Esophagus mucosa (tissue), 1 donor: ENCODE measurements at regions not wholly inside any gene's neighbourhood (a gene's known extent, or its start where the extent isn't known, plus 50 kb on each side); places are given as distances from the start of the nearest gene placed in this dataset.

Source experiments
- ATAC-seq: fragments of 200-7000 bp; cut with Tn5 transposase; one replicate; pipeline ENCODE4 v1.9.1; 2020
- donor health status: DM: yes; HTN: yes; CAD: no.

DNA sequence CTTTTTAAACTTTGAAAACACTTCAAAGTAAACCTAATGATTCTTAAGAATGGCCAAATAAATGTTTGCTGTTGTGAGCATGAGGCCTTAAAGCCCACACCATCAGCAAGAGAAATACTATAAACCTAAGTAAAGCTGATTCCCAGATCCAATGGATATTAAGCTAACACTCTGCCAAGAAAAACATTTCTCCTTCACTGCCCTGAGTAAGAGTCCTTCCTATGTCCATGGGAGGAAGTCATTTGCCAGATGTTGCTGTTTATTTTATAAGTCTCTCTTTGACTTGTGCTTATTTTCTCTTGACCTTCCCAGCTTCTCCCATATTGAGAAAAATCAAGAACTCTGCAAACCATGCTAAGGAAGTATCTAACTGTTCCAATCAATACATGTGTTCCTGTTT, 154.3 kb upstream of the EDNRA start:
- ATAC-seq = no peak

DNA sequence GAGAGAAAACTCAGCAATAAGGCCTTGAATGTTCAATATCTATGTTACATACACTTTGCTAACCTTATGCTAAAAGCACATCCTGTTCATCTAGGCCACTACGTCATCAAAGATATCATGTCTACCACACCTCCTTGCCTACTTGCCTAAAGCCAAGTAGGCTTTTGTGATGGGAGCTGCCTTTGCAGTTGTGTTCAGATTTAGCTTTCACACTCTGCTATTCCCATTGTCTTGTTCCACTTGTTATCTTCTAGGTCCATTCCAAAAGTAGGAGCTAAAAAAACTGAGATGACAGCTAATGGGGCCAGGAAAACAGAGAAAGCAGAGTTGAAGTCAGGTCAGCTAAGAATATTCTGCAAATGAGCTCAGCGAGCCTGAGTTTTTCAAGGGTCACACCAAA, 153.6 kb upstream of the EDNRA start:
- no peak for ATAC-seq

DNA sequence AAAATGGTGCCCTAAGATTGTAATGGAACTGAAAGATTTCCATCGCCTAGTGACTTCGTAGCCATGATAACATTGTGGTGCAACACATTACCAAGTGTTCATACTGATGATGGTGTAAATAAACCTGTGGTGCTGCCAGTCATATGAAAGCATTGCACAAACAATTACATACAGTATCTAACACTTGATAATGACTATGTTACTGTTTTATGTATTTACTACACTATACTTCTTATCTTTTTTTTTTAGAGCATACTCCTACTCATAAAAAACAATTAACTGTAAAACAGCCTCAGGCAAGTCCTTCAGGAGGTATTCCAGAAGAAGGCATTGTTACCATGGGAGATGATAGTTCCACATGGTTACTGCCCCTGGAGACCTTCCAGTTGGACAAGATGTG, 152.7 kb upstream of the EDNRA start:
- ATAC-seq = no peak

DNA sequence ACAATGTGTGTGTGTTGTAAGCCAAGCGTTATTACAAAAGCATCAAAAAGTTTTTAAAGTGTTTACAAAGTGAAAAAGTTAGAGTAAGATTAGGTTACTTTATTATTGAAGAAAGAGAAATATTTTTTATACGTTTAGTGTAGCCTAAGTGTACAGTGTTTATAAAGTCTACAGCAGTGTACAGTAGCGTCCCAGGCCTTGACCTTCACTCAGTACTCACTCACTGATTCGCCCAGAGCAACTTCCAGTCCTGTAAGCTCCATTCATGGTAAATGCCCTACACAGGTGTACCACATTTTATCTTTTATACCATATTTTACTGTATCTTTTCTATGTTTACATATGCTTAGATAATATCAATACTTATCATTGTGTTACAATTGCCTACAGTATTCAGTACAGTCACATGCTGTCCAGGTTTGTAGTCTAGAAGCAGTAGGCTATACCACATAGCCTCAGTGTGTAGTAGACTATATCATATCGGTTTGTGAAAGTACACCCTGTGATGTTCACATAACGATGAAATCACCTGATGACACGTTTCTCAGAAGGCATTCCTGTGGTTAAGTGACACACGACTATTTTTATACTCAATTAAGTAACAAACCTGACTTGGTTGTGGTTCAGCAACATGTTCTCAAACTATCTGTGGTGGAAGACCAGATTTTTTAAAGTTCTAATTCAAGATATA, 152.0 kb upstream of the EDNRA start:
- ATAC-seq = no peak

DNA sequence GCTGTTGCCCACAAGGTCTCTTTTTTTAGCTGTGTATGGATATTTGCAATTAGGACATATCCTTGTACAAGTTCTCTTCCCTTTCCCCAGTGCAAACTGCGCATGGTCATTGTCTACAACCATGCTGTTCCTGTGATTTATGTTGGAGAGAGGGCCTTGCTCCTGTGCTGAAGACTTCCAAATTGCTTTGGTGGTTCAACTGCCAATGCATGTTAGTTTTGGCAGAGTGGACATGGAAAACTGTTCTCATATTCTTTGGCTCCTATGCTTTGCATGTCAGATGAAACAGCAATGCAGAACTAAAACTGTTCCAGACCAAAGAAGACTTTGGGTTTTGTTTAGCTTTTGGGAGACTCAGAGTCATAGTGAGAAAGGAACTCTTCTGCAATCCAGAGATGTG, 148.8 kb upstream of the EDNRA start:
- ATAC-seq = no peak

DNA sequence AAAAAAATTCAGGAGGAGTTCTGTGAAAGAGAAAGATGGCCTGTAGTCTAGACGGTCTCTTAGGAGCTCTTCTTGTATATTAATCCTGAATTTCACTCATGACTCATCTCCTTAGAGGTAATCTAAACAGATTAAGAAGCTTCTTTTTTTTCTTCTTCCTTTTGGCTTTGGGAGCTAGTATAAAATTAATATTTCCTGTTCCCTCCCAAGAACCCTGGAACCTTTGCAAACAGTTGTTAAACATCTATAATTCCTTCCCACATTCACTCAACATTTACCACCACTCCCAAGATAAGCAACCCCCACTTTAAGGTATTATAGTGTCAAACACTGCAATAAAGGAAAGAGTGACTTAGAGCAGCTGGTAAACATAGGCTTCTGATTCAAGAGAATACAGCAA, 146.4 kb upstream of the EDNRA start:
- ATAC-seq = no peak

DNA sequence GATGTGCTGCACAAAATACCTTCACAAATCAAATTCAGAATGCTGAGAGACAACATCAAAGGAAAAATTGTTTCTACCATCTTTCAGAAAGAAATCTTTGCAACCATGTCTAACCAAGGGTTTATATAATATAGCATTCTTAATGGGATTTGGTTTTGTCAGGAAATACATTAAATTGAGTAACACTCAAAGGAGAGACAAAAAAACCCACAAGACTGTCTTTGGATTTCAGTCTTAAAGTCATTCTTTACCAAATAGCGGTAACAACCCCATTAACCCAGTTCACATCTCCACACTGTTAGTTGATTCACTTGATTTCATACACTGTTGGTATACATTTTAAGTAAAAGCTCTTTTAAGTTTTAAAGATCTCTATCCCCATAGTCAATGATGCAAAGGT, 145.7 kb upstream of the EDNRA start:
- no peak for ATAC-seq

DNA sequence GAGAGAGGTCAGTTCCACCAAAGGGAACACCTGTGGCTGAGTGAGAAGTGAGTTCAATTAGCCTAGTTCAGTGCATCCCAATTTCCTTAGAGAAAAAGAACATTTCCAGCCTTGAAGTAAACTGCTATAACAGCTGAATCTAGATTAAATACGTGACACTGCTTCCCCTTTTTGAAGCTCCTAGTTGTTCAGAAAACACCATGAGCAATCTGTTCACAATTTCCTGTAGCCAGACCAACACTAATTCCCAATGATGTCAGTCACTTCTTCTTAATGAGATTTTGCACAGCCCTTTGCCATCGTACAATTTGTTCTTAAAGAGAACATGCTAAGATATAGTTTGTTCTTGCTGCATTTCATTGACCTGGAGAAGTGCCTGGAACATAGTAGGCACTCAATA, 144.6 kb upstream of the EDNRA start:
- no peak for ATAC-seq

DNA sequence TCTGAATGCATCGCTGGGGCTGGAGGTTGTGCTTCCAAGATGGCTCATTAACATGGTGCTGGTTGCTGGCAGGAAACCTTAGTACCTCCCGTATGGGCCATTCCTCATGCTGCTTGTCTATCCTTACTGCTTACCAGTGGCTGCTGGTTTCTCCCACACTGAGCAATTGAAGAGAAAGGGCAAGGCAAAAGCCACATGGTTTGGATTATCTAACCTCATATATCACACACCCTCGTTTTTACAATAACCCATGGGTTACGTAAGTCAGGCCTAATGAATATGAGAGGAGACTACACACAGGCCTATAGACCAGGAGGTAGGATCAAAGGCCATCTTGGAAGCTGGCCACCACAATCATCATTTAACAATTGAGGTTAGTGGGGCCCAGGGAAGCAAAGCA, 141.8 kb upstream of the EDNRA start:
- no peak for ATAC-seq

DNA sequence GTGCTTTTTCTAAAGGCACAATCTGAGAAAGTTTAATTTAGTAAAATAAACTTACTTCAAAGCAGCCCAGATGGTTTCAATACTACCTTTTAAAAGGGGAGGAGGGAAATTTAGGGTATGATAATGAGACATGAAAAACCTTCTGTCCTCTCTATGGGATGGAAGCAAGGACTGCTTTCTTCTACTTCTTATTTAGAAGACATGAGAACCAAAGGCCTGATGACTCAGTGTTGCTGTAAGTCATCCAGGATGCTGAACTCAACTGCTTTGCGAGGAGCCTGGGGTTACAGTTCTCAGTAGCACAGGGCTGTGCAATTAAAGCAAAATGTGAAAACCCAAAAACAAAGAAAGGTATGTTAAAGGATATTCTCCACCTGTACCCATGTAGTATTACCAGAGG, 140.8 kb upstream of the EDNRA start:
- peak; percentile 48 for ATAC-seq

DNA sequence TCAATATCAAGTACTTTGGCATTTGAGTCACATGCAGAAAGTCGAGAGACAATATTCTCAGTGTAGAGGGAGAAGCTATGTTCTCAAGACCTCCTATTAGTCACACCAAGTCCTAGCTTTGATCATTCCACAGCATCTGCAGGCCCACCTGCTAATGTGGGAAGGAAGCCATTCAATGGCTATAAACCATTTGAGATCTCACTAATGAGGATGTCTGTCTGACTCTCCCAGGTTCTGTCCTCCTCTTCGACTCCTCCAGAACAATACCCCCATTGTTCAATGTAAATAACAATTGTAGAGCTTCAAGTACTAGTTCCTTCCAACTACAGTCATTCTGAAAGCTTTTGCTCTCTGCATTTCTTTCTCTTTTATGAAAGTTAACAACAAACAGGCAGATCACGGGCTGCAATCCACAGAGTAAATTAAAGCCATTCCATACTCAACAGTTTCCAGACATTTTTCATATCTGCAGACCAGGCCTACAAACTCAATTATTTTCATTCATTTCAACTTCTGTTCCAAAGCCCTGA, 140.2 kb upstream of the EDNRA start:
- ATAC-seq = no peak

DNA sequence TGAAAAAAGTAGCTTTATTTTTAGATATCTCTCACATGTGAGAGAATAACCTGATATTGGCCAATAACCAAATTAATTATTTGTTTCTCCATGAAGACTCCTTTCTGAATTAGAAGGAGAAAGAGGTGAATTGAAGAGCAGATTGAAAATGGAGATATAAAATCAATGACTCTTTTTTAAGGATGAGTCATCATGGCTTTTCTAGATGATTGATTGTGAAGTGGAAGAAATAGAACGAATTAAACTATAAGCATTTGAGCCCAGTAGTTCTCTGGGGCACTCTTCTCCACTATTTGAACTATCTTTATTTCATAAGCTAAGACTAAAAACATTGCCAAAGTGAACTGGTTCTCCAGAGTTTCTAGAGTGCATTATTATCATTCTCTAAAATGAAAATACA, 137.2 kb upstream of the EDNRA start:
- ATAC-seq = no peak

DNA sequence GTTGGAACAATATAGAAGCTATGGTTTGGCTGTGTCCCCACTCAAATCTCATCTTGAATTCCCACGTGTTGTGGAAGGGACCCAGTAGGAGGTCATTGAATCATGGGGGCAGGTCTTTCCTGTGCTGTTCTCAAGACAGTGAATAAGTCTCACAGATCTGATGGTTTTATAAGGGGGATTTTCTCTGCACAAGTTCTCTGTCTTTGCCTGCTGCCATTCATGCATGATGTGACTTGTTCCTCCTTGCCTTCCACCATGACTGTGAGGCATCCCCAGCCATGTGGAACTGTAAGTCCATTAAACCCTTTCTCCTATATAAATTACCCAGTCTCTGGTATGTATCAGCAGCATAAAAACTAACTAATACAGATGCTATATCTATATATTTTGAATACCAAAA, 135.2 kb upstream of the EDNRA start:
- no peak for ATAC-seq

DNA sequence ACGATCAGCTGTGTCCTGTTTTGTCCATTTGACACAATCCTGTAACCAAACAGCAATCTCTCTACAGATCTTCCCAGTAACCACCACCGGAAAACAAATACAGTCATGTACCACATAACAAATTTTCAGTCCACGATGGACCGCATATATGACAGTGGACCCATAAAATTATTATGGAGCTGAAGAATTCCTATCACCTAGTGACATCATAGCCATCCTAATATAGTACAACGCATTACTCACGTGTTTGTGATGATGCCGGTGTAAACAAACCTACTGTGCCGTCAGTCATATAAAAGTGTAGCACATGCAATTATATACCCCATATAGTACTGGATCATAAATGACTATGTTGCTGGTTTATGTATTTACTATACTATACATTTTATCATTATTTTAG, 133.7 kb upstream of the EDNRA start:
- no peak for ATAC-seq

DNA sequence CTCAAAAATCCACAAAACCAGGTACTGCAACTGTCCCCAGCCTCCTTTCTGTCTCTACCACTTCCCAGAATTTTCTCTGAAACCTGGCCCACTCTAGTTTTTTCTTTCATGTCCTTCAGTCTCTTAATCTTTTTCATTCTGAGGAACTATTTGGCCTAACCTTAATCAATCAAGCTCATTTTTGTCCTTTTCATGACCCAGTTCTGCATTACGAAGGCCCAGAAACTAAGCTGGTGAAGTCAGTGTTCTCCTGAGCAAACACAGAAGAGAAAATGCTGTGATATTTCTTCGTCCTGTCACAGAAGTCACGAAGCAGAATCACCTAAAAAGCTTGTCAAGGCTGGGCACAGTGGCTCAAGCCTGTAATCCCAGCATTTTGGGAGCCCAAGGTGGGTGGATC, 131.7 kb upstream of the EDNRA start:
- ATAC-seq = no peak

DNA sequence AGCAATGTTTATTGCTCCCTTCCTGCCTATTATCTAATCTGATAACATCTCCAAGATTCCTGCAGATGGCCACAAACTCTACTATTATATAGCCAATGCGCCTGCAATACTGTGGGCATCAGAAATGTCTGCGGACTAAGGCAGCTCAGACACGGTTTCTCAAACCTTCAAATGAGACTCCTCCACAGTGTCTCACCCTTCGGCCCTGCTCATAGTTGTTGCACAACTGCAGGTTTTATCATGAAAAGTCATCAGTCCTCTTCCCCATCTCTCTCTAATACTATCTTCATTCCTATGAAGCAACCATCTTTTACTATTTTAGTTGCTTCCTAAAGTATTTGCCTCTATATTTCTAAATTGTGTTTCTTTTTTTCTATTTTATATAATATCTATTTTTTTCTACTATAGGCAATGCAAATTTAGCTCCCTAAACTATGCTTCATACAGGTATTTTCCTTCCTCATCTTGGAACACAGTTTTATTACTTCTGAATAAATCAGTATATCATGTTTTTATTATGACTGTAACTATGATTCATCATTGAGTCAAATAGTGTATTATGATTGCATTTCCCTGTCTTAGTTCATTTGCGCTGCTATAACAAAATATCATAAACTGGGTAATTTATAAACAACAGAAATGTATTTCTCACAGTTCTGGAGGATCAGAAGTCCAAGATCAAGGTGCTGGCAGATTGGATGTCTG, 129.7 kb upstream of the EDNRA start:
- no peak for ATAC-seq

DNA sequence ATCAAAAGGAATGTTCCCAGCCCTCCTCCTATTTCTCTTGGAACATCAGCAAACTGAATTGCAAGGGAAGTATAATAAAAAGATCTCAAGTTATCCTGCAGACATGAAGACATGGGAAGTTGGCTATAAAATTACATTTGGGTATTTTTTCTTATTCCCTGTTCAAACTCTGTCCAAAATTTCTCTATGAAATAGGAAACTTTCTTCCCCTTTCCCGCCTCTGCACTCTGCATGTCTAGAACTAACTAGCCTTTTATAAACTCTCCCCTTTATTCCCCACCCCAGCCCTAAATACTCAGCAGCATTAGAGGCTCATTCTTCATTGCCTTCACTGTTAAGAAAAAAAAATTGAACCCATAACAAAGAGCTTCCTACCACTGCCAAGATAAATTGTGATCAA, 126.7 kb upstream of the EDNRA start:
- no peak for ATAC-seq

DNA sequence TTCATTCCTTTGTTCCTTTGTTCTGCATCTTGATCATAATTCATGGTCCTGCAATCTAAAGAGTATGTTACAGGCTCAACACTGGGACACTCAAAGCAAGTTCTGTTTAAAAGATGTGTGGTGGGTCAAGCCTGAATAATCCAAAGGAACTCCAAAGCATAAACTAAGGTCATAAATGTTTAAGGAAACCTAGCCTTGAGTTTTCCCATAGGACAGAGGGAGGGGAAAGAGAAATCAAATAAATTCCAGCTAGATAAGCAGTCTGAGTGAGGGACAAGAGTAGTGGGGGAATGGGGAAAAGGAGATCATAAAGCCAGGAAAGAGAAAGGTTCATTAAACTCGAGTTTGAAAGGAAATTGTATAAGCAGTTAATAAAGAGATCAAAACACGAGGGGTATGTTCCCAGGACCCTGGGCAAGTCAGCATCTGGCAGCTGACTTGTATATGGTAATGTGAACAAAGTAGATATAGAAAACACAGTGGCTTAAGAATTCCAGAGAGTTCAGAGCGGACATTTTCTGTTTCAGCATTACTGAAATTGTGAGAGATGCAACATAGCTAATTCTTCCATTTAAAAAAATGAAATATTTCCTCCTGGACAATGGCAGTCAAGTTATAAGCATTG, 125.8 kb upstream of the EDNRA start:
- no peak for ATAC-seq

DNA sequence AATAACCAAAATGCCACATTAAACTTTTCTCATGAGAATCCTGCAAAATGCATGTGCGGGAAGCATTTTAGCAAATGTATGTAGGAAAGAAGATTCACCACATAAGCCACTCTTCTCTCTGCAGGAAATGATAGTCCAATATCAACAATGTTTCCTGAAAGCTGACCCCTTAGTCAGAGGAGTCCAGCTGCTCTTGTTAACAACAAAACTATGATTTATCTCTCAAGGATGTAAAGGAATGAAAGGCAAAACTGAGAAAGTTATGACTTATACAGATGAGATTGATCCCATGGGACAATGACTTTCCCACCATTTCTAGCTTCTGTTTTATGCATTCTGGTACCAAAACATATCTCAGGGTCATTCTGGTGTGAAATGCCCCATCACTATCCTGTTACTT, 125.0 kb upstream of the EDNRA start:
- ATAC-seq = no peak

DNA sequence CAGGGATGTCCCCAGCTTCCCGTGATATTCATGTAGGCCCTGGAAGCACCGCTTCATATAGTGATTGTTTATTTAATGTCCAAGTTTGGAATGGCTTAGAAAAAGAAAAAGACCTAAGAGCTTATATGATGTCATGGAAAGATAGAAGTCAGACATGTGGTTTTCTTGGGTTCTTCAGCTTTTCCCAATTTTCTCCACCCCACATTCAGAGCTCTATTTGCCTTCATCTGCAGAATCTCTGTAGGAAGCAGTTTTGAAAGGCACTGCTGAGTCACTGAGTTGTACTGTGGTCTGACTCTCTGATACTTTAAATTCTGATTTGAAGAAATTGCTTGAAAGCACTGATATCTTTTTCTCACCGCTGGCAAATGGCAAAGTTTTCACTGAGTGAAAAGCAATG, 120.6 kb upstream of the EDNRA start:
- ATAC-seq = no peak

DNA sequence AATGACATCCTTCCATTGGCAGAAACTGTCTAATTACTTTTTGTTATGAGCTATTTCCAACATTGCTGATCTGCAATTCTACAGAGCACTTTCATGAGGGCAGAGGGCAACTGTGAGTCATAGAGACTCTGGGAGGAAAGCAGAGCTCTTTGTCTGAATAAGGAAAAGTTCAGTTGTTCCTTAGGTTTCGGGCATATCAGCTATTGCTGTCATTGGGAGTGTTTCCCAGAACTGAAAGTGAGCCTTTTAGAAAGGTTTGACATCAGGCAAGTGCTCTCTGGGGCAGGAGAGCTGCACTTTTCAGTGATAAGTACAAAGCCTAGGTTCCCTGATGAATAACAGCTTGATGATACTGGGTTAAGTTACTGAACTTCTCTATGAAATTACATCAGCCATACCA, 119.2 kb upstream of the EDNRA start:
- ATAC-seq = peak; percentile 80

DNA sequence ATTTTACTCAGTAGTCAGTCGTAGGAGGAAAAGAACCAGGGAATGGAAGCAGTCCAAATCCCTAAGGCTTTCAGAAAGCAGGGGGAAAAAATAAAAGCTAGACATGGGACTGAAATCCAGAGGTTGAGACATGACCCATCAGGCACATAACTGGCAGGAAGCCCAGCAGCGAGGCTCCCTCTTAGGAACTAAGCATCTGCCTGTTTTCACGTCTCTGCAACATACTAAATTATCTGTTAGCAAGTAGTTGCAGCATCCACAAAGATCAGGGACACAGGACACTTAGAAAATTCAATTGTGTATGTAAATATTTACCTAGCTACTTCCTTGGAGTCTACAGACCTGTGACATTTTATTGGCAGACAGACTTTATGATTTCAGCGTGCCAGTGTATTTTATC, 118.0 kb upstream of the EDNRA start:
- peak; percentile 50 for ATAC-seq

DNA sequence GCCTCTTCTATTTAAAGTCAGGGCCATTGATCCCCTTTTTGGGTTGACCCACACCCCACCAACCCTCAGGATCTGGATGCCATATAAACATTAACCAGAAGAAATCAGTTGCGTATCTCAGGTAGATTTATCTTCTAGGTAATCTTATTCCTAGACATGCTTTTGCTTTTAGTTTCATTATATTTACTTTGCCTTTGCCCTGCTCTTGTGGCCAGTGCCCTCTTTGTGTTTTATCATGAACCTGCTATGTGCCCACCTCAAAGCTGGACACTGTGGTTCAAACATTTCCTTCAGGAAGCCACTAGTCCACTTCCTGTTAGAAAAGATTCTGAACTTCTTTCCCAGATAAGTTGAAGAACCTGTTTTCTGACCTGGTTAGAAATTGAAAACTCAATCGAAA, 117.4 kb upstream of the EDNRA start:
- no peak for ATAC-seq

DNA sequence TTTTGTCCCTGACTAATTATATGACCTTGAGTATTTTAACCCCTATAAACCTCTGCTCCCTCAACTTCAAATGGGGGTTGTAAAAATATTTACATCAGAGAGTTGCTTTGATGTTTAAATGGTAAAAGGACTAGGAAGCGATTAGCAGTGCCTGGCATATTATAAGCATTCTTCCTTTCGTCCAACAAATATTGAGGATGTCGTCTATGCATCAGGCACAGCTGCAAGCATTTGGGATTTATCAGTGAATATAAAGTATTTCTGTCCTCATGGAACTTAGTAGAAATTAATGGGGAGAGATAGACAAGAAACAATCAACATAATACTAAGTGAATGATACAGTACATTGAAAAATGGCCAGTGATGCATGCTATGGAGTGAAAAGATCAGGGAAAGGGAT, 115.5 kb upstream of the EDNRA start:
- no peak for ATAC-seq
